ENCODE measurements at regions not wholly inside any gene's neighbourhood (a gene's known extent, or its start where the extent isn't known, plus 50 kb on each side); places are given as distances from the start of the nearest gene placed in this dataset.
"Not testable (repeated sequence)": the region's sequence is repeated elsewhere in the genome, so short reads cannot be mapped to it uniquely, and the experiment has no call there.

- not testable (repeated sequence) for H2BK5ac ChIP-seq (ENCODE audit: low read depth, low read length, poor library complexity, severe bottlenecking); H2BK12ac ChIP-seq (ENCODE audit: low read length in 2 of 2); H3K4ac ChIP-seq (ENCODE audit: low read depth in 1 of 2, low read length in 2 of 2); H3K27ac ChIP-seq (ENCODE audit: low read length, poor library complexity, severe bottlenecking); H3K4me3 ChIP-seq (ENCODE audit: insufficient read depth in 1 of 2, low read depth in 1 of 2, low read length in 2 of 2); H2AK5ac ChIP-seq (ENCODE audit: low read length, severe bottlenecking); H3K4me1 ChIP-seq (ENCODE audit: control insufficient read depth, insufficient read depth, low read depth, low read length); H3K4me2 ChIP-seq (ENCODE audit: low read length, poor library complexity, severe bottlenecking); H3K27me3 ChIP-seq (ENCODE audit: control insufficient read depth in 1 of 2, insufficient read depth in 1 of 2, low read length in 2 of 2); H2BK120ac ChIP-seq (ENCODE audit: low read depth, low read length); H3K14ac ChIP-seq (ENCODE audit: low read length in 2 of 2); H3K23ac ChIP-seq (ENCODE audit: low read length in 2 of 2); H3K9me3 ChIP-seq (ENCODE audit: control insufficient read depth, low read length); H3K36me3 ChIP-seq (ENCODE audit: control insufficient read depth in 1 of 2, insufficient read depth in 2 of 2, low read depth in 1 of 2, low read length in 2 of 2); DNase-seq; H3K9ac ChIP-seq (ENCODE audit: low read length); H2BK15ac ChIP-seq (ENCODE audit: low read depth, poor library complexity, severe bottlenecking); H2AFZ ChIP-seq (ENCODE audit: low read depth, low read length); H4K91ac ChIP-seq (ENCODE audit: low read length); H3K18ac ChIP-seq (ENCODE audit: low read depth in 1 of 2, low read length in 2 of 2); H3K79me1 ChIP-seq (replicated peaks; ENCODE audit: low read length, poor library complexity, severe bottlenecking); H4K8ac ChIP-seq (ENCODE audit: low read length)
- WGBS = over 99% methylated on average over 11 of the region's 19 CpGs
These were observed 158.2 kb upstream of the MYRIP start for GRCh38 chr3:39651256-39651655.

DNA sequence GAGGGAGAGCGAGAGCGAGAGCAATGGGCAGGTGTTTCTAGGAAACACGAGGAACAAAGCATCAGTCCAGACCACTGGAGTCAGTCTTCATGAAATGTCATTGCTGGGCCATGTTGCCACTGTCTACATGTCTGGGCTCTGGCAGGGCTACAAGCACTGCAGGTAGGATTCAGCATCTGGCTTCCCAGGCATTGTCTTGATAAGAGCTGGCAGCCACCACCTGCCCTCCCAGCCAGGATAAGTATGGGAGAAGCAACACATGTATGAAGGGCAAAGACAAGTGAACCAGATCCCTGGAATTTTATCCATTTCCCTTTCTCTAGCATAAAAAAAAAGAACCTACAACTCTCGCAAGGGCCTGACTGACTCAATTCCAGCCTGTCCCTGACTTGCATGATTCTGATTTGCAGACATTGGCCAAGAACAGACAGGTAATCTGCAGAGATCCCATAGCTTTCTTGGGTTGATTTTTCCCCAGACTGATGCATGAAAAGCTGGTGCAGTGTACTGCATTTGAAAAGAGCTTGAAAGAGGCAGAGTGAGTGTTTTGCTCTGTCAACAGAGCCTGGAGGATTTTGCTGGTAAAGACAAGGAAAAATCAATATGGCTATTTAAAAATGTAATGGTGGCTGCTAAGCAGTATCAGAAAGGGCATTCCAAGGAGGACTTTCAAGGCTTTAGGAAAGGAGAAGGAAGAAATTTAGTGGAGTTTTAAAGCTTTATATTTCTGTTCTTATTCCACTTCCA, 157.2 kb upstream of the MYRIP start:
- H3K4me1 ChIP-seq (ENCODE audit: control insufficient read depth, insufficient read depth, low read depth, low read length) = no peaks in the 10 kb centered on the region
- no peak overlapping the region for H2BK120ac ChIP-seq (ENCODE audit: low read depth, low read length)
- no peaks in the 10 kb centered on the region for H3K9me3 ChIP-seq (ENCODE audit: control insufficient read depth, low read length)
- no peak overlapping the region for H3K23ac ChIP-seq (ENCODE audit: low read length in 2 of 2)
- H2BK5ac ChIP-seq (ENCODE audit: low read depth, low read length, poor library complexity, severe bottlenecking) = no peak overlapping the region
- no peaks in the 10 kb centered on the region for H3K36me3 ChIP-seq (ENCODE audit: control insufficient read depth in 1 of 2, insufficient read depth in 2 of 2, low read depth in 1 of 2, low read length in 2 of 2)
- no peak for DNase-seq
- no peak overlapping the region for H4K91ac ChIP-seq (ENCODE audit: low read length)
- WGBS = 89% methylated on average over 4 of the region's 4 CpGs
- H3K79me1 ChIP-seq (replicated peaks; ENCODE audit: low read length, poor library complexity, severe bottlenecking) = no peaks in the 10 kb centered on the region
- H3K18ac ChIP-seq (ENCODE audit: low read depth in 1 of 2, low read length in 2 of 2) = no peak overlapping the region
- no peak overlapping the region for H3K14ac ChIP-seq (ENCODE audit: low read length in 2 of 2)
- H3K27ac ChIP-seq (ENCODE audit: low read length, poor library complexity, severe bottlenecking) = no peak overlapping the region
- H2AFZ ChIP-seq (ENCODE audit: low read depth, low read length) = no peak overlapping the region
- no peak overlapping the region for H4K8ac ChIP-seq (ENCODE audit: low read length)
- H2BK12ac ChIP-seq (ENCODE audit: low read length in 2 of 2) = no peak overlapping the region
- H3K4ac ChIP-seq (ENCODE audit: low read depth in 1 of 2, low read length in 2 of 2) = no peak overlapping the region
- H2BK15ac ChIP-seq (ENCODE audit: low read depth, poor library complexity, severe bottlenecking) = no peak overlapping the region
- H3K9ac ChIP-seq (ENCODE audit: low read length) = no peak overlapping the region
- H3K4me2 ChIP-seq (ENCODE audit: low read length, poor library complexity, severe bottlenecking) = no peak overlapping the region
- H3K4me3 ChIP-seq (ENCODE audit: insufficient read depth in 1 of 2, low read depth in 1 of 2, low read length in 2 of 2) = no peak overlapping the region
- H2AK5ac ChIP-seq (ENCODE audit: low read length, severe bottlenecking) = no peak overlapping the region
- H3K27me3 ChIP-seq (ENCODE audit: control insufficient read depth in 1 of 2, insufficient read depth in 1 of 2, low read length in 2 of 2) = no peaks in the 10 kb centered on the region

DNA sequence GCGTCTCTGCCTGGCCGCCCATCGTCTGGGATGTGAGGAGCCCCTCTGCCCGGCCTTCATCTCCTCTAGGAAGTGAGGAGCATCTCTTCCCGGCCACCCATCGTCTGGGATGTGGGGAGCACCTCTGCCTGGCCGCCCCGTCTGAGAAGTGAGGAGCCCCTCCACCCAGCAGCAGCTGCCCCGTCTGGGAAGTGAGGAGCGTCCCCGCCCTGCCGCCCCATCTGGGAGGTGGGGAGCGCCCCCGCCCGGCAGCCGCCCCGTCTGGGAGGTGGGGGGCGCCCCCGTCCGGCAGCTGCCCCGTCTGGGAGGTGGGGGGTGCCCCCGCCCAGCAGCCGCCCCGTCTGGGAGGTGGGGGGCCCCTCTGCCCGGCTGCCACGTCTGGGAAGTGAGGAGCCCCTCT, 153.7 kb upstream of the MYRIP start:
- H3K4ac ChIP-seq (ENCODE audit: low read depth in 1 of 2, low read length in 2 of 2); H3K14ac ChIP-seq (ENCODE audit: low read length in 2 of 2); H3K27me3 ChIP-seq (ENCODE audit: control insufficient read depth in 1 of 2, insufficient read depth in 1 of 2, low read length in 2 of 2); H3K36me3 ChIP-seq (ENCODE audit: control insufficient read depth in 1 of 2, insufficient read depth in 2 of 2, low read depth in 1 of 2, low read length in 2 of 2); H3K4me1 ChIP-seq (ENCODE audit: control insufficient read depth, insufficient read depth, low read depth, low read length); H3K9ac ChIP-seq (ENCODE audit: low read length); H2BK12ac ChIP-seq (ENCODE audit: low read length in 2 of 2); DNase-seq; H4K8ac ChIP-seq (ENCODE audit: low read length); H4K91ac ChIP-seq (ENCODE audit: low read length); H2BK15ac ChIP-seq (ENCODE audit: low read depth, poor library complexity, severe bottlenecking); H2AK5ac ChIP-seq (ENCODE audit: low read length, severe bottlenecking); H3K79me1 ChIP-seq (replicated peaks; ENCODE audit: low read length, poor library complexity, severe bottlenecking); H2BK5ac ChIP-seq (ENCODE audit: low read depth, low read length, poor library complexity, severe bottlenecking); H3K23ac ChIP-seq (ENCODE audit: low read length in 2 of 2); H3K27ac ChIP-seq (ENCODE audit: low read length, poor library complexity, severe bottlenecking); H2BK120ac ChIP-seq (ENCODE audit: low read depth, low read length); H3K18ac ChIP-seq (ENCODE audit: low read depth in 1 of 2, low read length in 2 of 2); H3K4me2 ChIP-seq (ENCODE audit: low read length, poor library complexity, severe bottlenecking); H2AFZ ChIP-seq (ENCODE audit: low read depth, low read length); H3K4me3 ChIP-seq (ENCODE audit: insufficient read depth in 1 of 2, low read depth in 1 of 2, low read length in 2 of 2); H3K9me3 ChIP-seq (ENCODE audit: control insufficient read depth, low read length): not testable (repeated sequence)
- 94% methylated on average over 26 of the region's 26 CpGs for WGBS

- Histone ChIP-seq H3K4ac (ENCODE audit: low read depth in 1 of 2, low read length in 2 of 2) (no peak overlapping the region), H3K27ac (ENCODE audit: low read length, poor library complexity, severe bottlenecking) (no peak overlapping the region), H3K14ac (ENCODE audit: low read length in 2 of 2) (no peak overlapping the region), H2BK5ac (ENCODE audit: low read depth, low read length, poor library complexity, severe bottlenecking) (no peak overlapping the region), H3K36me3 (ENCODE audit: control insufficient read depth in 1 of 2, insufficient read depth in 2 of 2, low read depth in 1 of 2, low read length in 2 of 2) (no peaks in the 10 kb centered on the region), H3K18ac (ENCODE audit: low read depth in 1 of 2, low read length in 2 of 2) (no peak overlapping the region), H3K79me1 (replicated peaks; ENCODE audit: low read length, poor library complexity, severe bottlenecking) (no peaks in the 10 kb centered on the region), H3K27me3 (ENCODE audit: control insufficient read depth in 1 of 2, insufficient read depth in 1 of 2, low read length in 2 of 2) (no peaks in the 10 kb centered on the region), H2BK15ac (ENCODE audit: low read depth, poor library complexity, severe bottlenecking) (no peak overlapping the region), H3K9ac (ENCODE audit: low read length) (no peak overlapping the region), H3K23ac (ENCODE audit: low read length in 2 of 2) (no peak overlapping the region), H2AFZ (ENCODE audit: low read depth, low read length) (no peak overlapping the region), H3K4me1 (ENCODE audit: control insufficient read depth, insufficient read depth, low read depth, low read length) (no peaks in the 10 kb centered on the region), H3K9me3 (ENCODE audit: control insufficient read depth, low read length) (no peaks in the 10 kb centered on the region), H2BK120ac (ENCODE audit: low read depth, low read length) (no peak overlapping the region), H2AK5ac (ENCODE audit: low read length, severe bottlenecking) (no peak overlapping the region), H2BK12ac (ENCODE audit: low read length in 2 of 2) (no peak overlapping the region), H4K8ac (ENCODE audit: low read length) (no peak overlapping the region), H3K4me3 (ENCODE audit: insufficient read depth in 1 of 2, low read depth in 1 of 2, low read length in 2 of 2) (no peak overlapping the region), H3K4me2 (ENCODE audit: low read length, poor library complexity, severe bottlenecking) (no peak overlapping the region), H4K91ac (ENCODE audit: low read length) (no peak overlapping the region)
- no peak for DNase-seq
These were observed 152.3 kb upstream of the MYRIP start for GRCh38 chr3:39657075-39657474.
